ENCODE measurements at regions not wholly inside any gene's neighbourhood (a gene's known extent, or its start where the extent isn't known, plus 50 kb on each side); places are given as distances from the start of the nearest gene placed in this dataset.

DNA sequence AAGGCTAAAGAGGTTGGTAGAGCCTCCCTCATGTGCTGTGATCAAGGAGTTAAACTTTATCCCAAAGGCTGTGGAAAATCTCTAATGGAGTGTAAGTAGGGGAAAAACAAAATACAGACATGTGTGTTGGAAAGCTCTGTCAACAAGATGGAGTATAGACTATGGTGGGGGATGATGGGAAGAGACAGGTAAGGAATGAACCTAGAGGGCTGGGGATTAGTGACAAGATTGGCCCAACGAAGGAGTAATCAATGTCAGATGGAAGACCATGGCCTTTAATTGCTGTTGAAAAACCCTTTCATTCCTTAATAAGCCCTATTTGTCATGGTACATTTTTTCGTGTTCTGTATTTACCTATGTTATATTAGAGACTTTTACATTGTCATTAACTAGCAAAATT lies 278.6 kb downstream of the SQOR start:
- ChIA-PET RAD21 (ENCODE audit: low non-redundant PET in 1 of 2, low total read pairs in 2 of 2, uncharacterized antibody in 2 of 2, unreplicated experiment in 2 of 2) (no interaction called here), CTCF (no interaction called here), POLR2A (no interaction called here)
- ATAC-seq (no peak), DNase-seq (ENCODE audit: low read depth, low spot score) (no peak)
- Histone ChIP-seq H4K20me1 (ENCODE audit: insufficient read depth) (no peaks in the 10 kb centered on the region), H2AFZ (ENCODE audit: low read depth, low read length, poor library complexity, severe bottlenecking) (no peak overlapping the region), H3K27me3 (ENCODE audit: insufficient read depth, low read length) (no peaks in the 10 kb centered on the region), H3K9me3 (ENCODE audit: control insufficient read depth in 1 of 2, insufficient read depth in 1 of 2, low read depth in 1 of 2, low read length in 2 of 2) (no peaks in the 10 kb centered on the region; a peak in 1 of 4 replicates), H3K4me2 (ENCODE audit: low read length) (no peak overlapping the region), H3K79me2 (ENCODE audit: insufficient read depth, low read length) (no peaks in the 10 kb centered on the region), H3K9me2 (ENCODE audit: insufficient read depth) (no peaks in the 10 kb centered on the region), H3K9ac (ENCODE audit: low read length) (no peak overlapping the region), H3K4me1 (ENCODE audit: control insufficient read depth in 1 of 2, insufficient read depth in 2 of 2, low read length in 2 of 2) (no peaks in the 10 kb centered on the region), H3K27ac (ENCODE audit: low read depth, low read length) (no peak overlapping the region), H3K4me3 (replicated peaks in 1 of 2; ENCODE audit: low read depth in 1 of 2, low read length in 2 of 2) (no peak overlapping the region), H3K36me3 (ENCODE audit: control insufficient read depth in 1 of 2, insufficient read depth in 2 of 2, low read length in 2 of 2) (no peaks in the 10 kb centered on the region)
- no TSS peak for BruUV-seq (replicated peaks)
- no peak for TF ChIP-seq CBX3 (IDR thresholded peaks at IDR 0.05; ENCODE audit: low read depth)
- TF ChIP-seq, protein P1, sequence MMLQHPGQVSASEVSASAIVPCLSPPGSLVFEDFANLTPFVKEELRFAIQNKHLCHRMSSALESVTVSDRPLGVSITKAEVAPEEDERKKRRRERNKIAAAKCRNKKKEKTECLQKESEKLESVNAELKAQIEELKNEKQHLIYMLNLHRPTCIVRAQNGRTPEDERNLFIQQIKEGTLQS (IDR thresholded peaks at IDR 0.05) = no peak
- TF ChIP-seq CEBPB (IDR thresholded peaks at IDR 0.05; ENCODE audit: low read depth) = no peak
- no peak for TF ChIP-seq SIN3A (IDR thresholded peaks at IDR 0.05; ENCODE audit: low read depth)
- no peak for TF ChIP-seq EGR1 (IDR thresholded peaks at IDR 0.05; ENCODE audit: low read depth)
- no peak for TF ChIP-seq TCF7L2 (IDR thresholded peaks at IDR 0.05; ENCODE audit: borderline replicate concordance, extremely low read depth, insufficient read depth, insufficient read length)
- TF ChIP-seq ELF1 (IDR thresholded peaks at IDR 0.05; ENCODE audit: borderline replicate concordance, low read depth) = no peak
- TF ChIP-seq, protein P2, sequence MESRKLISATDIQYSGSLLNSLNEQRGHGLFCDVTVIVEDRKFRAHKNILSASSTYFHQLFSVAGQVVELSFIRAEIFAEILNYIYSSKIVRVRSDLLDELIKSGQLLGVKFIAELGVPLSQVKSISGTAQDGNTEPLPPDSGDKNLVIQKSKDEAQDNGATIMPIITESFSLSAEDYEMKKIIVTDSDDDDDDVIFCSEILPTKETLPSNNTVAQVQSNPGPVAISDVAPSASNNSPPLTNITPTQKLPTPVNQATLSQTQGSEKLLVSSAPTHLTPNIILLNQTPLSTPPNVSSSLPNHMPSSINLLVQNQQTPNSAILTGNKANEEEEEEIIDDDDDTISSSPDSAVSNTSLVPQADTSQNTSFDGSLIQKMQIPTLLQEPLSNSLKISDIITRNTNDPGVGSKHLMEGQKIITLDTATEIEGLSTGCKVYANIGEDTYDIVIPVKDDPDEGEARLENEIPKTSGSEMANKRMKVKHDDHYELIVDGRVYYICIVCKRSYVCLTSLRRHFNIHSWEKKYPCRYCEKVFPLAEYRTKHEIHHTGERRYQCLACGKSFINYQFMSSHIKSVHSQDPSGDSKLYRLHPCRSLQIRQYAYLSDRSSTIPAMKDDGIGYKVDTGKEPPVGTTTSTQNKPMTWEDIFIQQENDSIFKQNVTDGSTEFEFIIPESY (IDR thresholded peaks at IDR 0.05; ENCODE audit: extremely low read depth, insufficient replicate concordance, low read length) = no peak
- no peak for TF ChIP-seq FOSL1 (IDR thresholded peaks at IDR 0.05; ENCODE audit: low read depth)
- no peak for TF ChIP-seq RAD21 (IDR thresholded peaks at IDR 0.05; ENCODE audit: low read depth)
- TF ChIP-seq, protein P3, sequence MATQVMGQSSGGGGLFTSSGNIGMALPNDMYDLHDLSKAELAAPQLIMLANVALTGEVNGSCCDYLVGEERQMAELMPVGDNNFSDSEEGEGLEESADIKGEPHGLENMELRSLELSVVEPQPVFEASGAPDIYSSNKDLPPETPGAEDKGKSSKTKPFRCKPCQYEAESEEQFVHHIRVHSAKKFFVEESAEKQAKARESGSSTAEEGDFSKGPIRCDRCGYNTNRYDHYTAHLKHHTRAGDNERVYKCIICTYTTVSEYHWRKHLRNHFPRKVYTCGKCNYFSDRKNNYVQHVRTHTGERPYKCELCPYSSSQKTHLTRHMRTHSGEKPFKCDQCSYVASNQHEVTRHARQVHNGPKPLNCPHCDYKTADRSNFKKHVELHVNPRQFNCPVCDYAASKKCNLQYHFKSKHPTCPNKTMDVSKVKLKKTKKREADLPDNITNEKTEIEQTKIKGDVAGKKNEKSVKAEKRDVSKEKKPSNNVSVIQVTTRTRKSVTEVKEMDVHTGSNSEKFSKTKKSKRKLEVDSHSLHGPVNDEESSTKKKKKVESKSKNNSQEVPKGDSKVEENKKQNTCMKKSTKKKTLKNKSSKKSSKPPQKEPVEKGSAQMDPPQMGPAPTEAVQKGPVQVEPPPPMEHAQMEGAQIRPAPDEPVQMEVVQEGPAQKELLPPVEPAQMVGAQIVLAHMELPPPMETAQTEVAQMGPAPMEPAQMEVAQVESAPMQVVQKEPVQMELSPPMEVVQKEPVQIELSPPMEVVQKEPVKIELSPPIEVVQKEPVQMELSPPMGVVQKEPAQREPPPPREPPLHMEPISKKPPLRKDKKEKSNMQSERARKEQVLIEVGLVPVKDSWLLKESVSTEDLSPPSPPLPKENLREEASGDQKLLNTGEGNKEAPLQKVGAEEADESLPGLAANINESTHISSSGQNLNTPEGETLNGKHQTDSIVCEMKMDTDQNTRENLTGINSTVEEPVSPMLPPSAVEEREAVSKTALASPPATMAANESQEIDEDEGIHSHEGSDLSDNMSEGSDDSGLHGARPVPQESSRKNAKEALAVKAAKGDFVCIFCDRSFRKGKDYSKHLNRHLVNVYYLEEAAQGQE (IDR thresholded peaks at IDR 0.05; ENCODE audit: low read depth) = no peak
- no peak for TF ChIP-seq SRF (IDR thresholded peaks at IDR 0.05; ENCODE audit: low read depth)
- TF ChIP-seq POLR2AphosphoS5 (IDR thresholded peaks at IDR 0.05; ENCODE audit: low read depth, low read length) = no peak
- TF ChIP-seq EZH2 (IDR thresholded peaks at IDR 0.05) = no peak
- no peak for TF ChIP-seq YY1 (IDR thresholded peaks at IDR 0.05; ENCODE audit: extremely low read depth, insufficient replicate concordance, low read depth, low read length)
- TF ChIP-seq POLR2A (IDR thresholded peaks at IDR 0.05; ENCODE audit: borderline replicate concordance, extremely low read depth, insufficient read depth, insufficient read length) = no peak
- TF ChIP-seq ZFX (IDR thresholded peaks at IDR 0.05) = no peak
- intact Hi-C loops (cut with micrococcal nuclease) = no loop called here

Data from HCT116 (cell line).